ENCODE measurements at regions not wholly inside any gene's neighbourhood (a gene's known extent, or its start where the extent isn't known, plus 50 kb on each side); places are given as distances from the start of the nearest gene placed in this dataset.

DNA sequence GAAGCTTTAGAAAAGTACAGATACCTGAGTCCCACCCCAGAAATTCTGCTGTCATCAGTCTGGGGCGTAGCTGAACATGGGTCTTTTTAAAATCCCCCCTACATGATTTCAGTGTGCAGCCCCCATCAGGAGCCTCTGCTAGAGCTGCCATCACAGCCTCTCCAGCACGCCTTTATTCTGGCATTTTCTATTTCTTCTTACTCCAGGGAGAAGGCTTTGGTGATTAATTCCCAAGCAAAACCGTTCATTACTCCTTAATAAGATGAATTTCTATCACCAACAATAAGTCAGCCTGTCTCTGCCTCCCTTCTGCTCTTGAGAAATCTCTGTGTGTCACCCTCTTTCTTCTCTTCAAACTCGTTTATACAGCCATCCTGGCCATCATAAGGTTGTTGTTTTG is 160.3 kb downstream of the KATNAL1 start:
- Histone ChIP-seq H3K4me1 (peaks cover 0 to 16% (median 0%) of the 10 kb centered on the region in 4 donors), H3K9me3 (peaks cover 0 to 4% (median 0%) of the 10 kb centered on the region in 4 donors), H3K4me3 (no peak overlapping the region), H3K27me3 (no peaks in the 10 kb centered on the region), H3K27ac (peak overlapping the region in 1 of 4 donors; percentile 19), H3K36me3 (no peaks in the 10 kb centered on the region)
- DNase-seq (ENCODE audit: low spot score in 2 of 2), result no peak
- 71 to 75% methylated on average over 4 of the region's 4 CpGs for WGBS, 2 donors
- no peak for TF ChIP-seq CTCF (IDR thresholded peaks at IDR 0.05)

DNA sequence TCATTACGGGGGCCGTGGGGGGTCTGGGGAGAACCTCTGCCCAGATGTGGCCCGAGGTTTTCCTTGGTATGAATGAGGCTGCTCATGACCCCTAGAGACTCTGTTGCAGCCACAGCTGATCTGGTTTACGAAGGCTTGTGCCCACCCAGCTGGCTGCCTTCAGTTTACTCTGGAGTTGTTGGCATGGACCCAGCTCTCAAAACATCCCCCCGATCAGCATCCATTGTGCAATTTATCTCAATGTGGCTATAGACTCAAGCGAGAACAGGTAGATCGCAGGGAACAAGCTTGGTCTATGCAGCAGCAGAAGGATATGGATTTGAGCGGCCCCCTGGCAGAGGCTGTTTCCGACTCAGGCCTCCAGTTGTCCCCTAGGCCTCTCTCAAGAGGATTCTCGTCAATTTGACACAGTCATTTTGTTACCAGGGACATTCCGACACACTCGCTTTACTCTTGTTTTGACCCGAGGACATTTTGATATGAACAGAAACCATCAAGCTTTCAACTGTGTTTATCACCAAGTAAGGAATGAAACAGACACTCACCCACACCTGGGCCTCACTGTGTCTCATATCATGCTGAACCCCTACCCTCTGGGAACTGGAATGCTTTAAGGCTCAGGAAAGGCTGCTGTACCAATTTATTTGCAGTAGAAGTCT is 161.5 kb downstream of the KATNAL1 start:
- no peak for TF ChIP-seq POLR2A (IDR thresholded peaks at IDR 0.05)
- TF ChIP-seq CTCF (IDR thresholded peaks at IDR 0.05), result no peak
- TF ChIP-seq EP300 (IDR thresholded peaks at IDR 0.05), result no peak
- no peak overlapping the region for H3K27ac ChIP-seq
- H3K4me3 ChIP-seq, result no peak overlapping the region
- H3K27me3 ChIP-seq, result no peaks in the 10 kb centered on the region
- H3K36me3 ChIP-seq, result no peaks in the 10 kb centered on the region
- WGBS, 2 donors, result 80 to 84% methylated on average over 13 of the region's 13 CpGs
- H3K9me3 ChIP-seq, result peaks cover 0 to 4% (median 0%) of the 10 kb centered on the region in 4 donors
- no peak for DNase-seq (ENCODE audit: low spot score in 2 of 2)
- peaks cover 0 to 20% (median 0%) of the 10 kb centered on the region in 4 donors for H3K4me1 ChIP-seq

DNA sequence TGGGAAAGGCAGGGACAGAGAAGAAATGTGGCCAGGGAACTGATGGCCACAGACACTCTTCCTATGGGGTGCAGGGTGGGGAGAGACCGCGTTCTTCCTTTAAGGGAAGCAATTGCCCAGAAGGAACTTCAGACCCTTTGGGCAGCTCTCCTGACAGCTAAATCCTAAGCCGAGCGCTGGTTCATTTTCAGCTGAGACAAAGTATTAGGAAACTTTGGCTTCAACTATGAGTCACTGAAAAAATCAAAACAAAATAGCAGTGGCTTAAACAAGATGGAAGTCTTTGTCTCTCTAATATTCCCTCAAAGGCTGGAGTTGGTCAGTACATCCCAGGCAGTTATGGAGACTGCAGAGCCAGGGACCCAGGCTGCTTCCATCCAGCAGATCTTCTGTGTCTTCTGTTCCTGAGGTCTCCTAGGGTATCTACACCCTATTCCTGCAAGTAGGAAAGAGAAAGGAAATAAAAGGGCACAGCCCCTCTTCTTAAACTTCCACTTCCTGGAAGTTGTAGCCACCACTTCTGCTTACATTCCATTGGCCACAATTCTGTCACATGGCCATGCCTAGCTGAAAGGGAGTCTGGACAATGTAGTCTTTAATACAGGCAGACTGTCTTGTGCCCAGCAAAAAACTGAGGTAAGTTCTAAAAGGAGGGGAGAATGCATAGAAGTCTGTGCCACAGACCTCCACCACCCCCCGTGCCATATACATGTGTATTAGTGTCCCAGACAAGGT is 163.5 kb downstream of the KATNAL1 start:
- Histone ChIP-seq H3K27me3 (no peaks in the 10 kb centered on the region), H3K9me3 (peaks cover 0 to 4% (median 0%) of the 10 kb centered on the region in 4 donors), H3K36me3 (no peaks in the 10 kb centered on the region), H3K27ac (peak overlapping the region in 2 of 4 donors; percentile 36 to 73), H3K4me3 (no peak overlapping the region), H3K4me1 (peaks cover 0 to 20% (median 0%) of the 10 kb centered on the region in 4 donors)
- WGBS, 2 donors, result 91 to 92% methylated on average over 5 of the region's 5 CpGs
- no peak for DNase-seq (ENCODE audit: low spot score in 2 of 2)
- TF ChIP-seq POLR2A (IDR thresholded peaks at IDR 0.05) (no peak), EP300 (IDR thresholded peaks at IDR 0.05) (no peak), CTCF (IDR thresholded peaks at IDR 0.05) (no peak)

DNA sequence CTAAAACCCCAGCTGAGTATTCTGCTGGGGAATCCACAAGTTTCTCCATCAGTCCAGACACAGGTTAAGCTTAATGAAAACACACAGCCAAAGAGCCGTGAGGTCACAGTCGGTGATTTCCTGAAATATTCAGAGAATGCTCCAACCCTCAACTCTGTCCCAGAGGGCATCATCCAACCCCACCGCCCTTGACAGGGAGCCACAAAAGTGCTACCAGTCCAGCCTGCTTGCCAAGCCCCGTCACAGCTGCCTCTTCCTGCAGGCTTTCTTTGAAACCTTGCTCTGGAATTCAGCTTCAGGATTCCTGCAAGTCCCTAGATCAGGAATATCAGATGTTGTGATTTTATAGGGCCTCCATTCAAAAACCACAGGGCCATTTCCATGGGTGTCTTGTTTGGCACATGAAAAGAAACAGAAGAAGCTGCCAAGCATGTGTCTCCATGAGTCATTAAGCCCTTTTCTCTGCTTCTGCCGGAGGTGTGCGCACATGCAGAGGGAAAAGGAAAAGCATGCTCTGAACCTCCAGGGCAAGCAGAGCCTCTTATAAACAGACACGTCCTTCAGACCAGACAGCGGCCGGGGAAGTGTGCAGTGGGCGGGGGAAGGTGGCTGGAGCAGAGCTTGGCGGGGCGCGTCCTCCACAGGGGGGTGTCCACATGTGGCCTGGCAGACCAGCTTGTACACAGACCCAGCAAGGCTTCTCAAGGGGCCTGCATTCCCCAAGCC is 164.7 kb downstream of the KATNAL1 start:
- peak overlapping the region in 2 of 4 donors; percentile 36 to 73 for H3K27ac ChIP-seq
- no peaks in the 10 kb centered on the region for H3K27me3 ChIP-seq
- TF ChIP-seq POLR2A (IDR thresholded peaks at IDR 0.05) (no peak), EP300 (IDR thresholded peaks at IDR 0.05) (peak in 1 of 2 donors; percentile 53)
- WGBS, 2 donors, result 33 to 43% methylated on average over 10 to 13 of the region's 13 CpGs
- H3K36me3 ChIP-seq, result no peaks in the 10 kb centered on the region
- DNase-seq (ENCODE audit: low spot score in 2 of 2), result peak in 1 of 2 donors; percentile 62
- no peak overlapping the region for H3K4me3 ChIP-seq
- H3K4me1 ChIP-seq, result peaks cover 0 to 28% (median 0%) of the 10 kb centered on the region in 4 donors
- H3K9me3 ChIP-seq, result peaks cover 0 to 4% (median 0%) of the 10 kb centered on the region in 4 donors

GRCh38 chr13:30141775-30142485 is 165.4 kb downstream of the KATNAL1 start:
- DNase-seq (ENCODE audit: low spot score in 2 of 2), result no peak
- 75 to 78% methylated on average over 6 of the region's 6 CpGs for WGBS, 2 donors
- H3K4me1 ChIP-seq, result peaks cover 0 to 28% (median 0%) of the 10 kb centered on the region in 4 donors
- peak overlapping the region in 2 of 4 donors; percentile 36 to 55 for H3K27ac ChIP-seq
- no peak overlapping the region for H3K4me3 ChIP-seq
- H3K36me3 ChIP-seq, result no peaks in the 10 kb centered on the region
- H3K27me3 ChIP-seq, result no peaks in the 10 kb centered on the region
- H3K9me3 ChIP-seq, result peaks cover 0 to 4% (median 0%) of the 10 kb centered on the region in 4 donors
- TF ChIP-seq CTCF (IDR thresholded peaks at IDR 0.05) (no peak), EP300 (IDR thresholded peaks at IDR 0.05) (no peak), POLR2A (IDR thresholded peaks at IDR 0.05) (no peak)

All from tibial nerve (tissue), 4 donors.